Activated CD8-positive, alpha-beta memory T cell treated with anti-CD3 and anti-CD28 coated beads, Interleukin-2, amount 50 U/mL, for 48 hours (primary cell): ENCODE measurements at regions not wholly inside any gene's neighbourhood (a gene's known extent, or its start where the extent isn't known, plus 50 kb on each side); places are given as distances from the start of the nearest gene placed in this dataset.

ENCODE experiments used
- DNase-seq: peaks from one replicate; pipeline ENCODE4 v3.0.0-alpha.2; 2020

DNA sequence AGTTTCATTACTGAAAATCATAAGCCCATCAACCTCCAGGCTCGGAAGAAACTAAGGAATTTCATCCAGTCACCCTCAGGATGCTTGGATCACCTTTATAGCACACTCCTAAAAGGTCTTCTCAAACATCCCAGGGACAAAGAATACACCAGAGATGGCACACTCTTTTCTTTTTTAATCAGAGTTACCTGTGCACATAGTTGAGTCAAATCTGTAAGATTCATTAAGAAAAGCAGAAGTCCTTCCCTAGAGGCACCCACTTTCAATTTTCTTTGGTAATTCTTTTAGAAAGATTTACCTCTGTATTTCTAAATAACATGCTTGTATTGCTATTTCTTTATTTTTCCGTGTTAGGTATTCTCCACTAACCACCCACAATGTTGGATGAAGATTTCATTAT, 50.6 kb upstream of the IL6 start:
- DNase-seq = no peak

DNA sequence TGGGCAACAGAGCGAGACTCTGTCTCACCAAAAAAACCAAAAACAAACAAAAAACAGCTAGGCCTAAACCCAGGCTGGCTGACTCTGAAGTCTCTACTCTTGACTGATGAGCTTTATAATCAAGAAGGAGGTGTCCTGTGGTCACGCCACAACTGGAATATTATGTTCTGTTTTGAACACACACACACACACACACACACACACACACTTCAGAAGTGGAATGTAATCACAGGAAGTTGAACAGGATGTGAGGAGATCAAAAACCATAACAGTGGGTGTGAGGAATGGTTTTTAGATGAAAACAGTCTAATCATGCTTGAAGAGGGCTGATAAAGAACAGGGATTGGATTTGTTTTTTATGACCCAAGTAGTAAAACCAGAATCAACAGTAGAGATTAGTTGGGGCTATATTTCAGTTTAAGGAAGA, 51.1 kb upstream of the IL6 start:
- no peak for DNase-seq

DNA sequence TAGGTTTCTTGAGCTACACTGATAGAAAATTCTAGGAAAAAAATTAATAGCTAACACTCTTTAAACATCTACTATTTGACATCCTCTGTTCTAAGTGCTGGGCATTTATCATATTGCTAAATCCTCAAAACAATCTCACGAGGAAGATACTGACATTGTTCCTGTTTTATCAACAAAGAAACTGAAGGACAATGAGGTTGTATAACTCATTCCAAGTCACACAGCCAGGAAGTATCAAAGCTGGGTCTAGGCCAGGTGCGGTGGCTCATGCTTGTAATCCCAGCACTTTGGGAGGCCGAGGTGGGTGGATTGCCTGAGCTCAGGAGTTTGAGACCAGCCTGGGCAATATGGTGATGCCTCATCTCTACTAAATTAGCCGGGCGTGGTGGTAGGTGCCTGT, 51.6 kb upstream of the IL6 start:
- no peak for DNase-seq

DNA sequence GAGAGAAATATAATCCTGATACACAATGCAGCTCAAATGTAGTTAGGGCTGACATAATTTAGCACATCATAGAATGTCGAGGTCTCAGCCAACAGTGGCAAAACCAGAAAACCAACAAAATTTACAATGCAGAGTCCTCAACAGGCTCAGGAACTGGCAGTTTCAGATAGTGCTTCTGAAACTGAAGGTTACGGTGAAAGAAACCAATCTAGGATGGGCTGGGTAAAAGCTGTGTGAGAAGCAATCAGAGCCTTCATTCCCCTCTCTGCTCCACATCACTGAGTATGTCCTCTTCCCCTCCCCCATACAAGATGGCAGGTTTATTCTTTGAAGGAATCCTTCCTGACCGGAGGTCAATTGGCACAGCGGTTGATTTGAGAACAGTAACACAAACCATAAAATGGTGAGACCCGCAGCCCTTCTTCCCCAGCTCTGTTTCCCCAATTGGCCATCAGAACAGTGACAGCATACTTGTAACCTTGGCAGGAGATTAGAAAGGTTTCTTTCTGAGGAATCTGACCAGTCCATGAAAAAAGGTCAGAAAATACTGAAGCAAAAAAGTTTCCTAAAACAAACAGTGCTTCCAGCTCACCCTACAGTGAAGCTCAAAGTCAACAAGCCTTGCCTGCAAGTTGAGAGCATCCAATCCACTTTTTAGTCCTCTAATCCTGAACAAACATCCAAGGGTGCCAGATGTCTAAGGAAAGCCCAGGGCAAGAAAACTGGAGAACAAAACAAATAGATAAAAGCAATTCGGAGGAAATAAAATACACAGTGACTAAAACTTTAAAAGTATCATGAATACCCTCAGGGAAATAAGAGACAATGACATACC, 53.9 kb upstream of the IL6 start:
- DNase-seq = no peak

DNA sequence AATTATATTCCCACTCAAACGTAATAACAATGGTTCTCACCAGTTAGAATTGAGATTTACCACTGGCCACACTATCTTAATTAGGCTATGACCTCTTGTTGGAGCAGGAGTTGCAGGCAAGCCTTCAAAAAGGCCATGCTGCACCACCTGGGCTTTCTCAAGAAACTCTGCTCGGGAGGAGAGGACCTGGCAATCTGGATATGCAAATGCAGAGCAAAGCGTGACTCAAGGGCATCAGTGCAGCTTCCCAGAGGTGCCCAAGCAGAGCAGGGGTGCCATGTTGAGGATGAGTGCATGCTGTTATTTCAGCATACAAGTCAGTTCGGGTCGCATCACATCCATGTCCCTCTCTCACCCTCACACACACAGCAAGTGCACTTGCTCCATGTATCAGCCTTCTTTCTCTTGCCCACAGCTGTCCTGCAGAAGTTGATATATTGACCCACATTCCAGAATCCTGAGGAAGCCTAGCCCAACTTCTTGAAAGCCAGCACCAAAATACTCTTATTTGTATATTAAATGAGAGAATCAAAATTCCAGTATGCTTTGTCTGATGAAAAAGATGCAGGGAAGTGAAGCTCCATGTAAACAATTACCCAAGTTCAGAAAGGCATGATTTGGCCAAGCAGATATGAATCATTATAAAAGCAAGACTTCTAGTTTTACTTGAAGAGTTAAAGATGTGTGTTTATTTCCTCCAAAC, 55.7 kb upstream of the IL6 start:
- no peak for DNase-seq

- no peak for DNase-seq
Measured at GRCh38 chr7:22670422-22670815, 56.6 kb upstream of the IL6 start.

DNA sequence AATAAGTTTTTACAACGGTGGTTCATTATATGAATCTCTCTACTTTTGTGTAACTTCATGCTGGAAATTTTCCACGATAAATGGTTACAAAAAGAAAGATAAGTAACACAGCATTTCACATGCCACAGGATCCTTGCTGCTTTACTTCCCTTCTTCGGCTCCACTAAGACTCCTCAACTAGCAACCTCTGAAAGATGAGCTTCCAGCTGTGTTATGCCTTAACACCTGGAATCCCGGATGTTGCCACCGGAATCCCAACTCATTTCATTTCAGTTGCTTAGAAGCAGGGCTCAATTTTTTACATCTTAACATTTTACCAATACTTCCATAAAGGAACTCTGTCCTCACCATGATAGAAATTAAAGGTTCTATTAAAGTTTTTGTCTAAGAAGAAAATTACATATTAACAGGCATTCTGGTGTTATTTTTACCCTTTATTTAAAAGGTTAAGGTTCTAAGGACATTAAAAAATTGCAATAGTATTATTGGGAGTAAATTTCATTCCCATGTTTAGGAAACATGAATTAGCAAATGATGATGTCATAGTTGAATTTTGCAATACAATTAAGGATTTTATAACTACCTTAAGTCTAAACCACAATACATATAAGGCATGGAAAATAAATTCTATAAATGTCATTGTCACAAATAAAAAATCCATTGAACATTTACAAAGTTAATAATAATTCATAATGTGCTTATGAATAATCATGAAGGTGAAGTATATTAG, 57.1 kb upstream of the IL6 start:
- no peak for DNase-seq

DNA sequence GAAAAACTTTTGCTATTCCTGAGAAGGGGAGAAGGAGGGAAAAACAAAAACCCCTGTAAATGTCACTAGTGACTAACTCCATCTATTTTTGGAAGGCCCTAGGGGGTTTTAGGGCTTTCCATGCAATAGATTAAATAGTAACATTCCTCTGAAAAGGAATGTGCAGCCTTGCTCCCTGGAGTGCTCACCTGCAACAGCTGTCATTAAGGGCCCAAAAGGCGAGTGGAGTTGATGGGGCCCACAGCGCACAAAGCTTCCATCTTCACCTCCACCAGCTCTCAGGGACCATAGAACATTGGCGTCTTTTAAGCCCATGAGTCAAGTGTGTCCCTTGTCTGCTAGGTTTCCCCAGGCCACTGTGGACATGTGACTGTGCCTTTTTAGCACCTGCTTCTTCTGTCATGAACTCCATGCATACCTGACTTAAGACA, 58.0 kb upstream of the IL6 start:
- DNase-seq = no peak

DNA sequence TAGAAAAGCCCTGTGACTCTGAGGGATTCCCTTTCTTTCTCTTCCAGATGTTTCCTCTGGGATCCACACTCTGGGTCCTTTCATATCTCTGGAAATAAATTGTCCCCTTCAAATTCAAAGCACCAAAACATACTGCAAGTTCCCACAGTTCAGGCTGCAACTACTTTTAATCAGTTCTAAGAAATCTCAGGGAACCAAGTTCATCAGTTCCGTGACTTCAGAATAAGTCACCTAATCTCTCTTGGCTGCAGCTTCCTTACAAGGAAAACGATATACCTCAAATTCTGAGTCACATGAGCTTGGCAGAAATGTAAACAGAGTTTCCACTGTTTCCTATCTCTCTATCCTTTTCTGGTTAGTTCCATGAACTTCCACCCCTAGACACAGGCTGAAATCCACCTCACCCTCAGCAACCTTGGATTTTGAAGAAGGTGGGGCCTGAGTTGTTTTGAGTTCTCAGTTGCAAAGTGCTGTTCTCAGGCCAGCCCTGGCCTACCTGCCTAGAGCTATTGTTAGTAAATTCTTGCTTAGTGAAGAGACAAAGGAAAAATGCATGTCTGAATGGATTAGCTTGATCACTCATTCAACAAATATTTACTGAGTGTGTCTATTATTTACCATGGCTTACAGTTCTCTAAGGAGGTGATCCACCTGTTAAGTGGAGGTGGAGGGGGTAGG, 59.3 kb upstream of the IL6 start:
- DNase-seq = no peak

DNA sequence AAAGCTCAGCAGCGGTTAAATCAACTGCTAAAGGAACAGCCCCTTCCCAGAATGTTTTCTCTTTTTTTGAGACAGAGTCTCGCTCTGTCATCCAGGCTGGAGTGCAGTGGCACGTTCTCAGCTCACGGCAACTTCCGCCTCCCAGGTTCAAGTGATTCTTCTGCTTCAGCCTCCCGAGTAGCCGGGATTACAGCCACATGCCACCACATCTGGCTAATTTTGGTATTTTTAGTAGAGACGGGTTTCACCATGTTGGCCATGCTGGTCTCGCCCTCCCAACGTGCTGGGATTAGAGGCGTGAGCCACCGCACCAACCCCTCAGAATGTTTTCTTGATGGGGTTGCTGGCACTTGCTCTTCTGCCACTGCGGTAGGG, 59.8 kb upstream of the IL6 start:
- DNase-seq = no peak

- DNase-seq = no peak
Measured at GRCh38 chr7:22666732-22667131, 60.3 kb upstream of the IL6 start.

DNA sequence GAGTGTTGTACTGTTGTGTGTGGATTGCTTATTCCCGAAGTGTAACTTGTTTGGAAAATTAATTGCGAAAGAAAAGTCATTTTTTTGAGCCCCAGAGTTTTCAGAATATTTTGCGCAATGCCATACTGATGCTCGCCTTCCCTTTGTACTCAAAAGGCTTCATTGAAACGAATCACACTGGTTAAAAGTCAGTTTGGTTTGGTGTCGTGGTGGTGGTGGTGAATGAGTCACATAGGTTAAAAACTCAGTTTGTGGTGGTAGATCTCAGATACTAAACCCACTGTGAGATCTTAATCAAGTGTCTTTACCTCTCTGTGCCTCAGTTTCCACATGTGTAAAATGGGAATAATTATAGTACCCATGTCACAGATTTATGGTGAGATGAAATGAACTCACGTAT, 61.1 kb upstream of the IL6 start:
- peak; percentile 63 for DNase-seq

GRCh38 chr7:22664988-22665798, 61.8 kb upstream of the IL6 start:
- DNase-seq = no peak

GRCh38 chr7:22663721-22664120, 63.3 kb upstream of the IL6 start:
- DNase-seq = no peak

DNA sequence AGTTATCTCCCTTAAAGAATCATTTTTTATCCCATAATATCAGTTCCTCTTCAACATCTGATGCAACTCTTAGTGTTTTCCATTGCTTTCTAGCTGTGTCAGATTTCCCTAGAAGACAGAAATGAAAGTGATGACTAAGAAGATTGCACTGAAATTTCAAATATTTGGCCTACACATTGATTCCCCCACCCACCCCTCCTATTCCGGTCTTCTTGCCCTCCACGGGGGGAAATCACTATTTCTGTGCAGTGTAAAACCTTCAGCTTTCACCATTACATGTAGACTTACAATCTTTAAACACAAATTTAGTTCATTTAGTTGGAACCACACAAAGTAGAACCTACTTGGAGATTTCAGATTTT, 63.7 kb upstream of the IL6 start:
- no peak for DNase-seq

- DNase-seq = no peak
Measured at GRCh38 chr7:22662556-22663356, 64.2 kb upstream of the IL6 start.

DNA sequence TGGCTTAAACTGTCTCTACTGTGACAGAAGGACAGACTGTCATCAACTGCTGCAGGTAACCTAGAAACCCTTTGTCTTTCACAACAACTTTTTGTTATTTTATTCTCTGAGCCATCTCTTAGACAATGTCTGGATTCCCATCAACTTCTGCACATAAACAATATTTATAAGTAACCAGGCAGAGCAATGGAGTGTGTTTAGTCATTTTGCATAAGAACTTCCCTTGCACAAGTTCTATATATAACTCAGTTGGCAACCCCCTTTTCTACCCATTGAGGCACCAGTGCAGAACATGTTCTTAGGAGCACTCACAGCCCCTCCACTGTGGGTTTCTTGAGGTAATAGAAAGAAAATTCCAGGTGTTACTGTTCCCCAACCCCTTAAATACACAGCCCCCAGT, 65.0 kb upstream of the IL6 start:
- no peak for DNase-seq

DNA sequence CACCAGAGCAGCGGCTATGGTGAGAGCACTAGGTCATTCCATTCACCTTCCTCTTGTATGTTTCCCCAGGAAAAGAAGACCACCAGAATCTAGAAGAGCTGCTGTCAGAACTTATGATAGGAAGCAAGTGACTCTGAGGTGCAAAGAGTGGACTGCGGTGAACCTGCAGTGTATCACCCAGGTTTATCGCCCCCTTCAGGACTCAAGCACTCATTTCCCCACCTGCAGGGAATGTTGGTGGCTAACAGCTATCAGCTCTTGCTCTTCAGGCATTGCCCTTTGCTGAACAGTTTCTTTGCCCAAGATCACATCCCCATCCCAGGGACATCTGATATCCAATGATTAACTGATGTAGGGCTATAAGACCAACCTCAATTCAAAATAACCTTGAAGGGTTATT, 66.3 kb upstream of the IL6 start:
- no peak for DNase-seq

DNA sequence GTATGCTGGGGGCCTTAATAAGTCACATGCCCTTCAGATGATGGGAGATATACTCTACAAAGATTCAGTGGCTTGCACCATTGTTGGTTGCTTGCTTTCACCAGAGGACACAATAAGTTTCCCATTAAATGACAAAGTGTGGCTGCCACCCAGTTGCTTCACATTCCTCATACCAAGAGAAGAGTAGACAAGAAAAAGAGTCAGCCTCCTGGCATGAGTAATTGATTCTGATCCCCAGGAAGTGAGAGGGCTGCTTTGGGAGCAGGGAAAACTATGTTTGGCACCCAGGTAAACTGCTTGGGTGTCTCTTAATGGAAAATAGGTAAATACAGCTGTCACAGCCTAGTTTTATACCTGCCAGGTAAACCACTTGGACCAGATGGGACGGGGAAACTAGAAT, 66.7 kb upstream of the IL6 start:
- no peak for DNase-seq

GRCh38 chr7:22659741-22660140, 67.3 kb upstream of the IL6 start:
- no peak for DNase-seq

- no peak for DNase-seq
Measured at GRCh38 chr7:22658031-22658430, 69.0 kb upstream of the IL6 start.

GRCh38 chr7:22657479-22657878, 69.5 kb upstream of the IL6 start:
- no peak for DNase-seq
